Urothelium cell line (cell line): ENCODE measurements at regions not wholly inside any gene's neighbourhood (a gene's known extent, or its start where the extent isn't known, plus 50 kb on each side); places are given as distances from the start of the nearest gene placed in this dataset.

Source experiments
- DNase-seq: peaks from one replicate; pipeline ENCODE4 v3.0.0; 2011; ENCODE audit warnings: low spot score, mixed read lengths
- FAIRE-seq: peaks from 2 replicates; lab custom pipeline; 2011; peaks lifted over from hg19 to GRCh38; lab: Jason Lieb, UNC

DNA sequence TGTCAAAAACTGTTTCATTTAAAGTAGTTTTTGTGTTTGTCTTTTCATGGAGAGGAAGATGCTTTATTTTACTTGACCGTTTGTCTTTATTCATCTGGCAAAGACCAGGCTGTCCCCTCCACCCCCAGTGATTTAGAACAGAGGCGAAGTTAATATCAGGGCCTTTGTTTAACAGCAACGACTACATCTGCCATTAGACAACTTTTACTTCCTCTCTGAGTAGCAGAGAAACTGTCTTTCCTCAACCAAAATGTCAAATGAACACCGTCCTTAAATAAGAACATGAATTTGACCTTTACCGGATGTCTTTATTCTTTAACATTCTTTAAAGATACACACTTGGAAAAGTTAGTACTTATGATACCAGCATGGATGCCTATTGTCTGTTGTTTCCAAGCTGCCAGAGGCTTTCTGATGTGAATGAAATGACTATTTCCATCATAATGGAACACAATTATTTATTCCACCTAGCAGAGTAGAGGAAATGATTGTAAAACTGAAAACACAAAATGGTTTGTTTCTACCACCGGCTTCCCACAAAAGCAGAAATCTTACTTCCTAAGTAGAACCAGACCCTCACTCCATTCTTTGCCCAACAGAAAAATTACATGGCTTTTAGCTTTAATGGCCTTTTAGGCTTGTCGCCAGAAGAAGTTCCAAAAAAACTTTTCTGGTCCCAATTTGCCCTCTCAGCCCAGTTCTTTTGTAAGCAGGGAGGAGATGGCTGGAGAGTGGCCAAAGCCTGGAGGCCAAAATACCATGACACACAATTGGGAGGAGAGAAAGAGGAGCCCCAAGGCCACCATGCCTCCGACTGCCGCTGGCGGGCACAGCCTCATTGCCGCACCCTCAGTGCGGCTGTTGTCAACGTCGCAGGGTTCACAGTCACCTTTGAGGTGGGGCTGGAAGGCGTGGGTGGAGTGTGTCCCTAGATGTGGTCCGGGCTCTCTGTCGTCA is 168.5 kb downstream of the TEX36 start:
- FAIRE-seq (no peak), DNase-seq (no peak)

DNA sequence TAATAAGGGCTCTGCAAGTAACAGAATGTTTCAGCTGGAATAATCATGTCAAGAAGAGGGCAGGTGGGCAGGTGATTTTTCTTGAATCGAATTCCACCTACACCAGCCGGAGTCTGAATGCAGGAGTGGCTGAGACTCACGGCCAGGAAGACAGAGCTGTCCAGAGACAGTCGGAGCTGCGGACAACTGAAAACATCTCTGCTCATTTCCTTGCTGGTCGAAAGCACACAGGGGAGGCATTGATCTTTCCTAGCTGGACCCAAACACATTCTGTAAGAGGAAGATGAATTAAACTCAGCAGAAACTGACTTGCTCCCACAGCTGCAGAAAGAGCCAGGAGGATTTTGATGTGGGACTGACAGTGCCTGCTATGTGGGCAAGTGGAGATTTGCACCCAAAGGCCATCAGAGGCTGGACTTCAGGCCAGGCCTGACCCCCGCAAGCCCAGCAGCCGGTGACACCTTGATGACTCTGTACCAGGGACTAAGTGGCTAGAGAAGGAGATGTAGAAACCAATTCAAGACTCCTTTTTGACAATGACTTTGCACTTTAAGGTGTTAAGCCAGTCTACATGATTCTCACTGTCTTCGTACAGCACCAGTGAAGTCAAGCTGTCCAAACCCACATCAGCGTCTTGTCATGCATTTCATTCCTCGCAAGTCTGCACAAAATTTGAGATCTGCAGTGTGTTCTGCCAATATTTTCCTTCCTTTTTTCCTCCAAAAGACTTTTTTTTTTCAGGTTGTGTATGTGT is 169.4 kb downstream of the TEX36 start:
- FAIRE-seq (no peak), DNase-seq (no peak)

DNA sequence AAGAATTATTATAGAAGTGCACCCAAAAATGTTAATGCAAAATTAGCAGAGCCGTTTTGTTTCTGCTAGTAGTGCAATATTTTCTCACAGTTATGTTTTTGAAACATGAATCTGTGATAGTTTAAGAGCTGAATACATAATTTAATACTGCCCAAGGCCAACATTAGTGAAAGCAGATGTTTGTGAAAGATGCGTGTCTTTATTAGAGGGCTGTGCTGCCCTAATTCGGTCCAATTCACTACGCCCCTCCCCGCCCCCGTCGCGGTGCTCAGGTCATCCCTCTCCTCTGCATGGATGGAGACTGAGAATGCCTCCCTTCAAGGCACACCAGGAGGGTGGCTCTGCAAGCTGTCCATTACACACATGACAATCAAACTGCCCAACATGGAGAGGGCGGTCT is 172.0 kb downstream of the TEX36 start:
- DNase-seq, result no peak
- no peak for FAIRE-seq

DNA sequence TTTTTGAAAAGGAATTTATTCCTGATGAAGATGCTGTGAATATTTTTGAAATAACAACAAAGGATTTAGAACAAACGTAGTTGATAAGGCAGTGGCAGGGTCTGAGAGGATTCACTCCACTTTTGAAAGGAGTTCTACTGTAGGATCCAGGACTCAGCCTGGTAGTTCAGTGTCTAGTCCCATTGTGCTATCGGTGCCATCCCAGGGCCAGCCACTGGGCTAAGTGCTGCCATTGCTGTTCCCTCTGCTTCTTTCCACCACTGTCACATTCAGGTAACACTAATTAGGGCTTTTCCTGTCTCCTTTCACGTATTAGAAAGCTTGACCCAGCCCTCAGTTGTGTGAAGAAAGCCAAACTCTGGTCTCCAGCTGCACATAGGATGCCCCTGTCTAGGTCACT is 177.3 kb downstream of the TEX36 start:
- no peak for FAIRE-seq
- DNase-seq, result no peak

DNA sequence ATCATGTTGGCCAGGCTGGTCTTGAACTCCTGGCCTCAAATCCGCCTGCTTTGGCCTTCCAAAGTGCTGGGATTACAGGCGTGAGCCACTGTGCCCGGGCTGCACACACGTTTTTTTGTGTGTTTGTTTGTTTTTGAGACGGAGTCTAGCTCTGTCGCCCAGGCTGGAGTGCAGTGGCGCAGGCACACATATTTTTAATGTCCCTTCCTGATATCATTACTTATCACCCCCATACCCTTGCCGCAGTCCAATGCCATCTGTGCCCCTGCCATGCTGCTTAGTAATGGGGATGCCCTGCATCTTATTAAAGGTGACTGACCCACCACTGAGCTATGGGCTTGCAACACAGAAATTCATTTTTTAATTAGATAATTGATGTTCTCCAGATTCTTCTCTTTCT is 180.7 kb downstream of the TEX36 start:
- no peak for DNase-seq
- peak; percentile 52 for FAIRE-seq

DNA sequence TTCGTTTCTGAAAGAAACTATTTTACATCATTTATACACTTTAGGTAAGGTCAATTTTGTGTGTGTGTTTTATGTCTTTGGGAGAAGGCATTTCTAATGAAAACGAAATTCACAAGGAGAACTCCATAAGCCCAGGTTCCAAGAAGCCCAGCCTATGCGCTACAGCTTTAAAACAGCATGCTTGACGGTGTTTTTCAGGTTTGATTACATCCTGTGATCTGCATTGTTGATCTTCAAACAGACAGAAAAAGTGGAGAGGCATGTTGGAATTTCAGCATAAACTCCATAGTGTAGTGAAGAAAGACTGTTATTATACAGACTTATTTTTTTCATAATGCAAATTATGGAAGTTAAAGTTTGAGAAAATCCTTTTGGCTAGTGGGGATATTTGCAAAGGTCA is 187.6 kb downstream of the TEX36 start:
- FAIRE-seq (no peak), DNase-seq (no peak)

DNA sequence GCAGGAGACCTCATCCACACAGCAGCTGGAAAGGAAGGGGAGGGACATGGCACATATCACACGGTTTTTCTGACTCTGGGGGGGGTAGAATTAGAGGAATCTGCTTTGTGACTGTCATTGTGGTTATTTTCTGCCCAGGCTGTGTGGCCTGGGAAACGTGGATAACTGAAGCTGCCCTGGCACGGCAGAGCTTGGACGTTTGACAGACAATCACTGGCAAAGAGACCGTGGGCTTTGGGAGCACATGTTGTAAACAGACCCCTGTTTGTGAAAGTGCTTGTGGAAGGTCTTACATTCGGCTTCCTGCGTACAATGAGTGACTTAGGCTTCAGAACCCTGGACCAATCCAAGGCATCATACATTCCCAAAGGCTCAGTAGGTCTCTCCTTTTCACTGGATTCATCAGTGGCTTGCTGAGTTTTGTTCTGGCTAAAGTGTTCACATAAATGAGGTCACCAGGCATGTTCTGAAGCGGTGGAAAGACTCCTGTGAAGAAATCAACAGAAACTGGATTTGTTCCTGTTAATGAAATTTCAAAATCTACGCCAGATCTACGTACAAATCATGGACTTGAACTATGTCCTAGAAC is 188.2 kb downstream of the TEX36 start:
- DNase-seq (no peak), FAIRE-seq (no peak)

DNA sequence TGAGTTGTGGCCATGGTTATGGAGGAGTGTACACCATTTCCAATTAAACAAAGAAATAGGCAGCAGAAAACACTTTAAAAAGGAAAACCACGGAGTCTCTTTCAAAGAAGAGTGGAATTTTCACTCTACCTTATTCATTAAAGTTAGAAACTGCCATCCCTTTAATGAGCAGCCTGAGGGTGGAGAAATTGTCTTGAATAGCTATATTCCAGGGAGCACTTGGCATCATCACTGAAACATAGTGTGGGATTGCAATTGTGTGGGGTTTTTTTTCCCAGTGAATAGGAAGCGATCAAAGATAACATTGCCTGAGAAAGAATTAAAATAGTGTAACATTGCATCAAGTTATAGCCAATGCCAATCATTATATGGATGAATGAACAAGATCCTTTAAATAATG is 191.6 kb downstream of the TEX36 start:
- FAIRE-seq (no peak), DNase-seq (no peak)

DNA sequence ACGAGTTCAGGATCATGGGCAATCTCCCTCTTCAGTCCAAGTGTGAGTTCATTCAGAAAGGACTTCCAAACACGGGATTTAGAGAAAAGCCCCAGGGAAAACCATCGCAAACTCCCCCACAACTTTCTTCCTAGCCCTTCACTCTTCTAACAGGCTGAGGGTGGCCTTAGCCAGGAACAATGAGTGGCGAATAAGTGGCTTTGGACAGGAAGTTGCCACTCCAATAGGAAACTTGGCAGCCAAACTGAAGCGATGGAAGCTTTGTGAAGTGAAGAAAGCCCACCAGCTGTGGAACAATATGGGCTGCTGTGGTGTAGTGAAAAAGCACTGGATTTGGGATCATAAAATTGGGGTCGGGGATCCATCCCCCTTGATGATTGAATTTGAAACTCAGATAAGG is 193.2 kb downstream of the TEX36 start:
- FAIRE-seq (no peak), DNase-seq (no peak)

DNA sequence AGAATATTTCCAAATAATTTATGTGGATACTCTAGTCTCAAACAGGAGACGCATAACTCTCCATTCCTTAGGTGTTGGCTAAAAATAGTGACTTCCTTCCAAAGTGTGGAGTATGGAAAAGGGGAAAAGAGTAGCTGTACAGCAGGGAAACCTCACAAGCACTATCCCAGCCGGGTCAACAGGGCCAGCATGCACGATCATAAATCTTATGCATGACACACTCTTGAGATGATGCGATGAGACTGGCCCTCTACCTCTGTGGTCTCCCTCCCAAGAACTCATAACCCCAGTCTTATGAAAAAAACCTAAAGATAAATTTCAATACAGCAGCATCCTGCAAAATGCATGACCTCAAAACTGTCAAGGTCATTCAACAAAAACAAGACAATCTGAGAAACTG is 197.3 kb downstream of the TEX36 start:
- FAIRE-seq, result no peak
- no peak for DNase-seq

DNA sequence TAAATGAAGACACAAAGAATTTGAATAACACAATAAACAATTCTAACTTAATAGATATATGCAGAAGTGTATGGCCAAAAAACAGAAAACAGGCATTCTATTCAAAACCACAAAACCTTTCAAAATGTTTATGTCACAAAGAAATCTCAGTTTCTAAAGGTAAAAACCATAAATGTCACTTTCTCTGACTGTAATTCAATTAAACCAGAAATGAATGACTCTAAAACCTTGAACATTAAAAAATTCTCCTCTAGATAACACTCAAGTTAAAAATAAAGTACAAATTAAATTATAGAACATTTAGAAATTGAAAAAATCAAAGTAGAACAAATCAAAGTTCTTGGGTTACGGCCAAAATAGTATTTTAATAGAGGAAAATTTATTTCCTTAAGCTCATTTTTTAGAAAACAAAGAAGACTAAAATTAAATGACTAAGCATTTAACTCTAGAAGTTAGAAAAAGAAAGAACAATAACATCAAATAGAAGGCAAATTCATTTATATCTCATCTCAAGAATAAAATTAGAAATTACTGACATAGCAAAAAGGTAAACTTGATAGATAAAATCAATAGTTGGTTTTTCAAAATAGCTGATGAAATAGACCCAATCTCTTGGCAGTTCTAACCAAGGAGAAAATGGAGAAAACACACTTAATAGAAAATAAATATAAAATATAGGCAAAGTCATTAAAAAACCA is 198.8 kb downstream of the TEX36 start:
- FAIRE-seq (no peak), DNase-seq (no peak)

DNA sequence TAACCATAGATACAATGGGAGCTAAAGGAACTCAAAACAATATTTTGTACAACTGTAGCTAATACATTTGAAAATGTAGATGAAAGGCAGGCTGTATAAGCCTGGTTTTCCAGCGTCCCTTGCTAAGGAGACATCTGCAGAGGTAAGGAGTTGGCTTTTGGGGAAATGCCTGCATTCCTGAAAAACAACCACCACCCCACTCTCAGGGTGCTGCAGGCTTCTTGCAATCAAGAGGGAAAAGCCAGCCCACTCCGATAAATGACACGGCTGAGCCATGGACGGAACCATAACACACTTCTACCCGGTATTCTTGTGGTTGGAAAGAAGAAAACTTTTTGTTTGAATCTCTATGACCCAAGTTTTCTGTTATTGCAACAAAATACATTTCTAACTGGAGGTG is 200.3 kb downstream of the TEX36 start:
- no peak for DNase-seq
- no peak for FAIRE-seq

DNA sequence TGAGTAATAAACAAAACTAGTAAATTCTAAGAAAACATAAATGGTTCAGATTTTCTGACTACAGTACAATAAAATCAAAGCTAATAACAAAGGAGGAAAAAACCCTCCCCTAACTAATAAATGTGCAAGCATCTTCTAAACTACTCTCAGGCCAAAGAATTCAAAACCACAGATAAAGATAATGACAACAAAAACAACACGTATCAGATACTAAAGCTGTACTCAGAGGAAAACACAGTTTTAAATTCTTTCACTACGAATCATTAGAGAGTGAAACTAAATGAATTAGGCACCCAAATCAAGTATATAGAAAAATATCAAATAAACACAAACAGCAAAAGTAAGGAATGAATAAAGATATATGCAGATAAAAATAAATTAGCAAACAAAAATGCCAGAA is 200.9 kb downstream of the TEX36 start:
- no peak for DNase-seq
- no peak for FAIRE-seq

DNA sequence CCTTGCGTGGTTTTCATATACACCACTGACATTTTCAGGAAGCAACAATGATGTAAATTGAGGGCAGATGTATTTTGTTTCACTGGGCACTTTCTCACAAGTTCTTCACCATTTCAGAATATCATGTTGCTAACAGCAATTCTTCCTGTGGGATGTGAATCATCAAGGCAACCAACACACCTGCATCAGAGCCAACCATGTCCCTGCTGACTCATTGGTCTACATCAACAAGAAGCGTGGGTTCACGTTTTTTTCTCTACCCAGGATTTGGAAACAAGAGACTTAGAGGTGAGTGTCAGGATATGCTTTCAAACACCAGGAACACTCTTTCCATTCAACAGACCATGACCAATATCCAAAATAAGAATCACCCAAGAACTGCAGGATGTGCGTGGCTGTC is 203.9 kb downstream of the TEX36 start:
- FAIRE-seq (peak; percentile 23), DNase-seq (peak; percentile 70)

DNA sequence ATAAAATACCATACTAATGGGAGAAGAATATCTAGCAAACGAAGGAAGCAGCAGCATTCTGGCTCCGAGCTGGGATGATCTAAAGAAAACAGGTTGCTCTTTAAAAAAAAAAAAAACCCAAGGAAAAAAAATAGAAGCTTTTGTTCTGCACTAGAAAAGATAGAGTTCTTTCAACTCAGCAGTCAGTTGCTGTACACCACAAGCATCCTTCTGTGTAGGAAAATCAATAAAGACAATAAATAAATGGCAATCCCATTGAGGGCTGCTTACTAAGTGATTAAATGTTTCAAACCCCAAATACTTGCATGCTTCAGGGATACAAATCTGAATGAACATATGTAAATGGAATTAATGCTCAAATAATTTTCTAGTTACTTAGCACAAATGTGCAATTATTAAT is 207.1 kb downstream of the TEX36 start:
- no peak for DNase-seq
- FAIRE-seq, result no peak

DNA sequence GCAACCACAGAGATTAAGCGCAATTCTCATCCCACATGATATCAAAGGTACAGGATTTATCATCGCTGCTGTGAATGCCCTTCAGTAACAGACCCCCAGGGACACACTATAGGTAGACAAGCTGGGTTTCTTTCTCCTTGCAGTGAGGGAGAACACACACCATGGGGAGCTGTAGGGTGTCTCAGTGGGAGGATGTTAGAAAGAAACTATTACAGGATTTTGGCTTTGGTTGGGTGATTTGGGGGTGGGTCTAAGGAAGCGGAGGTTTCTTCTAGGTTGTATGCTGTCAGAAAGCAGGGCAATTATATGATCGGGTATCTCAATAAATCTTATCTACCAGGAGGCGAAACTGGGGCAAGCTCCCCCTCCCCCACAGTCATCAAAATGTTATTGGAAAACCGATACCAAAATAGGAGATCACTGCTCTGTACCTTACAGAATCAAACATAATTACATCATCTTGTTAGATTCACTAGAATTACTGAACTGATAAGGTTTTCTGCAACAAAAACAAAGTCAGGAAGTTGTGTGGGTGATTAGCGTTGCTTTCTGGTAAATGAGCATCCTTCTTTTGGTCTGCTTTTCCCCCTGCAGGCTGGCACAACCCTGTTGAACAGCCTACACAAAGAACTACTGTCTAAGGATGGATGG is 209.7 kb downstream of the TEX36 start:
- no peak for DNase-seq
- FAIRE-seq, result no peak

DNA sequence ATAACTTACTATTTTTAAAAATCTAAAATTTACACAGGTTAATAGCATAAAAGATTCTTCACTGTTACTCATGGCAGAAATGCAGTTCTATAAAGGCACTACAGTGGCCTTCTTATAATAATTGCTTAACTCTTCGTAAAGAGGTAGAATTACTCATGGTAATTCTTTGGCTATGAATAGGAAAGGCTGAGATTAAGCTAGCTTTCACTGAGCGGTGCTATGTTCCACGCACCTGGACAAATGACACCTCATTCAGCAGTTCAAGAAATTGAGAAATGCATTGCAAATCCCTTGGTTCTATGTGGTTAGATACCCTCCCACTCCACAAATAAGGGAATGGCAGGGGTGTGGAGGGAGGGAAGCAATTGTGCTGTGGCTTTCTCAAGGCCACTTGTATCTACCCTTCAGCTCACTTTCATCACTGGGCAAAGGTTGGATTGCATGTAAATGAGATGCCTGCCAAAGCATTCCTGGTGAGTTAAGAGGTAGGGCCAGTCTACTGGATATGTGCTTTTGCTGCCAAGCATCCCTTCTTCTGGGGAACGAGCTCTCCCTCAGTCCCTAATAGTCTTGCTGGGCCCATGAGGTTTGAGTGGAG is 210.9 kb downstream of the TEX36 start:
- FAIRE-seq, result no peak

DNA sequence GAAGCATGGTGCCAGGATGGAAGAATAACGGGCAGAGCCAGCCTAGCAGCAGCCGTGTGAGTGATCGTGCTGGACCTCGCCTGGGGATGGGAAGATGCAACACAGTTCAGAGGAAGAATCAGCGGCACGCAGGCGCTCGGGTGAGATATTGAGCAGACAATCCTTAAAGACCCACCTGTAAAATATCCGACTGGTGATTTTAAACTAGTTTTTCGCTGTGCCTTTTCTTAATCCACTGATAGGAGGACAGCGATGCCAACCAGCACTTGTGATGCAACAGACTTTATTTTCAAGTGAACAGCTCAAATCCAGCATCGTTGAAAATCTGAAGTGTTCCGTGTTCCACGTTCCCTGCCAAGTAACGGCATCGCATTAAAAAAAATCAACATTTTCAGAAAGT is 214.7 kb downstream of the TEX36 start:
- FAIRE-seq (no peak), DNase-seq (no peak)

More for the DNA sequence above, 210.9 kb downstream of the TEX36 start:
- DNase-seq, result no peak

DNA sequence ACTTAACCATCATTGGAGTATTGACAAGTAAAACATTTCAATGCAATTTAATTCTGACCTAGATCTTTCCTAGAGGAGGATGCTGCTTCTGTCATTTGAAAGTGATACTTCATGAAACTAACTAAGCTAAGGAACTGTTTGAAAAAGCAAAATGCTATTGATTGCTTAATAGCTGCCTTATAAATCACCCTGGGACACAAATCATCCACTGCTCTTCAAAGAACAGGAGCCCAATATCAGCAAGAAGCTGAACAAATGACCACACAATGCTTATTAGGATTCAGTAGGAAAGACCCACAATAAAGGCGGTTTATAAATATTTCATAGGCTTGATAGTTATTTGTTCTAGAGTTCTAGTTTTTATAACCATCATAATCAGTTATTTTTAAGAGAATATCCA is 216.3 kb downstream of the TEX36 start:
- FAIRE-seq (no peak), DNase-seq (no peak)

DNA sequence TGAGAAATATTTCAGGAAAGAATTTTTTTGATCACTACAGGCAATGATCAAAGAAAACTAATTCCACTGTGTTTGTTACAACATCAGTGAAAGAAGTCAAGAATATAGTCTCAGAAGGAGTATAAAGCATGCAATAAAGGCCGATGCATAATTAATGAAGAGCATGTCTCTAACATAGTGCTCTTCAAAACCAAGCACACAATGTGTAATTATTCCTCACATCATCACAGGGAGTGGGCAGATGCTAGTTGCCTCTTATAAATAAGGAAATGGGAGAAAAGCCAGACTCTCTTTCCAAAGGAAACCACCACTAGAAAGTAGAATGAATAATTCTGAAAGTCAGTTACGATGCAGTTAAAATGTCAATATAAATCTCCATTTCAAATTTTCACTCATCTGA is 220.1 kb downstream of the TEX36 start:
- DNase-seq (no peak), FAIRE-seq (no peak)
